ENCODE measurements at regions not wholly inside any gene's neighbourhood (a gene's known extent, or its start where the extent isn't known, plus 50 kb on each side); places are given as distances from the start of the nearest gene placed in this dataset.

DNA sequence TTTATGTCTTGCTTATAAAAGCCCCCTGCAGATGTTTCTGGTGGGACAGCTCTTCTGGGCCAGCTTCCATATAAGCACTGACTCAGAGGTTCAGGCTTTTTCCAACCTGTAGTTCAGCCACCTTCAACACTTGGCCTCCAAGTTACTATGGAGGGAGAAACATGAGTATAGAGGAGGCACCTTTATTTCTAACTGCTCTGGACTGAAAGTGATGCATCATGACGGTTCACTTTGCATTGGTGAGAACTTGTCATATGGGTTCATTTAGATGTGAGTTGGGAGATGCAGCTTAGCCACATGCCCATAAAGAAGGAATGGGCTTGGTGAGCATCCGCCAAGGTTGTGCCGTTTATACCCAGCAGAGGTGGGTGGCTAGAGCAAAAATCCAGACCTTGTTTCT lies 58.8 kb upstream of the CFAP161 start:
- TF ChIP-seq EZH2 (IDR thresholded peaks at IDR 0.05; ENCODE audit: low read depth, unreplicated experiment) (no peak), JUNB (IDR thresholded peaks at IDR 0.05; ENCODE audit: unreplicated experiment) (no peak), ZNF114 (CRISPR knock-in tag; IDR thresholded peaks at IDR 0.05) (no peak), STAT1 (IDR thresholded peaks at IDR 0.05; ENCODE audit: unreplicated experiment) (no peak), NANOG (IDR thresholded peaks at IDR 0.05; ENCODE audit: borderline replicate concordance) (no peak), EZH2phosphoT487 (IDR thresholded peaks at IDR 0.05; ENCODE audit: unreplicated experiment) (no peak), POLR2AphosphoS5 (IDR thresholded peaks at IDR 0.05; ENCODE audit: low read depth) (no peak), ZNF331 (CRISPR knock-in tag; IDR thresholded peaks at IDR 0.05; ENCODE audit: low read depth) (no peak)
- TF ChIP-seq, protein P1, sequence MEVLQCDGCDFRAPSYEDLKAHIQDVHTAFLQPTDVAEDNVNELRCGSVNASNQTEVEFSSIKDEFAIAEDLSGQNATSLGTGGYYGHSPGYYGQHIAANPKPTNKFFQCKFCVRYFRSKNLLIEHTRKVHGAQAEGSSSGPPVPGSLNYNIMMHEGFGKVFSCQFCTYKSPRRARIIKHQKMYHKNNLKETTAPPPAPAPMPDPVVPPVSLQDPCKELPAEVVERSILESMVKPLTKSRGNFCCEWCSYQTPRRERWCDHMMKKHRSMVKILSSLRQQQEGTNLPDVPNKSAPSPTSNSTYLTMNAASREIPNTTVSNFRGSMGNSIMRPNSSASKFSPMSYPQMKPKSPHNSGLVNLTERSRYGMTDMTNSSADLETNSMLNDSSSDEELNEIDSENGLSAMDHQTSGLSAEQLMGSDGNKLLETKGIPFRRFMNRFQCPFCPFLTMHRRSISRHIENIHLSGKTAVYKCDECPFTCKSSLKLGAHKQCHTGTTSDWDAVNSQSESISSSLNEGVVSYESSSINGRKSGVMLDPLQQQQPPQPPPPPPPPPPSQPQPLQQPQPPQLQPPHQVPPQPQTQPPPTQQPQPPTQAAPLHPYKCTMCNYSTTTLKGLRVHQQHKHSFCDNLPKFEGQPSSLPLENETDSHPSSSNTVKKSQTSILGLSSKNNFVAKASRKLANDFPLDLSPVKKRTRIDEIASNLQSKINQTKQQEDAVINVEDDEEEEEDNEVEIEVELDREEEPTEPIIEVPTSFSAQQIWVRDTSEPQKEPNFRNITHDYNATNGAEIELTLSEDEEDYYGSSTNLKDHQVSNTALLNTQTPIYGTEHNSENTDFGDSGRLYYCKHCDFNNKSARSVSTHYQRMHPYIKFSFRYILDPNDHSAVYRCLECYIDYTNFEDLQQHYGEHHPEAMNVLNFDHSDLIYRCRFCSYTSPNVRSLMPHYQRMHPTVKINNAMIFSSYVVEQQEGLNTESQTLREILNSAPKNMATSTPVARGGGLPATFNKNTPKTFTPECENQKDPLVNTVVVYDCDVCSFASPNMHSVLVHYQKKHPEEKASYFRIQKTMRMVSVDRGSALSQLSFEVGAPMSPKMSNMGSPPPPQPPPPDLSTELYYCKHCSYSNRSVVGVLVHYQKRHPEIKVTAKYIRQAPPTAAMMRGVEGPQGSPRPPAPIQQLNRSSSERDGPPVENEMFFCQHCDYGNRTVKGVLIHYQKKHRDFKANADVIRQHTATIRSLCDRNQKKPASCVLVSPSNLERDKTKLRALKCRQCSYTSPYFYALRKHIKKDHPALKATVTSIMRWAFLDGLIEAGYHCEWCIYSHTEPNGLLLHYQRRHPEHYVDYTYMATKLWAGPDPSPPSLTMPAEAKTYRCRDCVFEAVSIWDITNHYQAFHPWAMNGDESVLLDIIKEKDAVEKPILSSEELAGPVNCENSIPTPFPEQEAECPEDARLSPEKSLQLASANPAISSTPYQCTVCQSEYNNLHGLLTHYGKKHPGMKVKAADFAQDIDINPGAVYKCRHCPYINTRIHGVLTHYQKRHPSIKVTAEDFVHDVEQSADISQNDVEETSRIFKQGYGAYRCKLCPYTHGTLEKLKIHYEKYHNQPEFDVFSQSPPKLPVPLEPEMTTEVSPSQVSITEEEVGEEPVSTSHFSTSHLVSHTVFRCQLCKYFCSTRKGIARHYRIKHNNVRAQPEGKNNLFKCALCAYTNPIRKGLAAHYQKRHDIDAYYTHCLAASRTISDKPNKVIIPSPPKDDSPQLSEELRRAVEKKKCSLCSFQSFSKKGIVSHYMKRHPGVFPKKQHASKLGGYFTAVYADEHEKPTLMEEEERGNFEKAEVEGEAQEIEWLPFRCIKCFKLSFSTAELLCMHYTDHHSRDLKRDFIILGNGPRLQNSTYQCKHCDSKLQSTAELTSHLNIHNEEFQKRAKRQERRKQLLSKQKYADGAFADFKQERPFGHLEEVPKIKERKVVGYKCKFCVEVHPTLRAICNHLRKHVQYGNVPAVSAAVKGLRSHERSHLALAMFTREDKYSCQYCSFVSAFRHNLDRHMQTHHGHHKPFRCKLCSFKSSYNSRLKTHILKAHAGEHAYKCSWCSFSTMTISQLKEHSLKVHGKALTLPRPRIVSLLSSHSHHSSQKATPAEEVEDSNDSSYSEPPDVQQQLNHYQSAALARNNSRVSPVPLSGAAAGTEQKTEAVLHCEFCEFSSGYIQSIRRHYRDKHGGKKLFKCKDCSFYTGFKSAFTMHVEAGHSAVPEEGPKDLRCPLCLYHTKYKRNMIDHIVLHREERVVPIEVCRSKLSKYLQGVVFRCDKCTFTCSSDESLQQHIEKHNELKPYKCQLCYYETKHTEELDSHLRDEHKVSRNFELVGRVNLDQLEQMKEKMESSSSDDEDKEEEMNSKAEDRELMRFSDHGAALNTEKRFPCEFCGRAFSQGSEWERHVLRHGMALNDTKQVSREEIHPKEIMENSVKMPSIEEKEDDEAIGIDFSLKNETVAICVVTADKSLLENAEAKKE (CRISPR knock-in tag; IDR thresholded peaks at IDR 0.05), result no peak
- TF ChIP-seq, protein P2, sequence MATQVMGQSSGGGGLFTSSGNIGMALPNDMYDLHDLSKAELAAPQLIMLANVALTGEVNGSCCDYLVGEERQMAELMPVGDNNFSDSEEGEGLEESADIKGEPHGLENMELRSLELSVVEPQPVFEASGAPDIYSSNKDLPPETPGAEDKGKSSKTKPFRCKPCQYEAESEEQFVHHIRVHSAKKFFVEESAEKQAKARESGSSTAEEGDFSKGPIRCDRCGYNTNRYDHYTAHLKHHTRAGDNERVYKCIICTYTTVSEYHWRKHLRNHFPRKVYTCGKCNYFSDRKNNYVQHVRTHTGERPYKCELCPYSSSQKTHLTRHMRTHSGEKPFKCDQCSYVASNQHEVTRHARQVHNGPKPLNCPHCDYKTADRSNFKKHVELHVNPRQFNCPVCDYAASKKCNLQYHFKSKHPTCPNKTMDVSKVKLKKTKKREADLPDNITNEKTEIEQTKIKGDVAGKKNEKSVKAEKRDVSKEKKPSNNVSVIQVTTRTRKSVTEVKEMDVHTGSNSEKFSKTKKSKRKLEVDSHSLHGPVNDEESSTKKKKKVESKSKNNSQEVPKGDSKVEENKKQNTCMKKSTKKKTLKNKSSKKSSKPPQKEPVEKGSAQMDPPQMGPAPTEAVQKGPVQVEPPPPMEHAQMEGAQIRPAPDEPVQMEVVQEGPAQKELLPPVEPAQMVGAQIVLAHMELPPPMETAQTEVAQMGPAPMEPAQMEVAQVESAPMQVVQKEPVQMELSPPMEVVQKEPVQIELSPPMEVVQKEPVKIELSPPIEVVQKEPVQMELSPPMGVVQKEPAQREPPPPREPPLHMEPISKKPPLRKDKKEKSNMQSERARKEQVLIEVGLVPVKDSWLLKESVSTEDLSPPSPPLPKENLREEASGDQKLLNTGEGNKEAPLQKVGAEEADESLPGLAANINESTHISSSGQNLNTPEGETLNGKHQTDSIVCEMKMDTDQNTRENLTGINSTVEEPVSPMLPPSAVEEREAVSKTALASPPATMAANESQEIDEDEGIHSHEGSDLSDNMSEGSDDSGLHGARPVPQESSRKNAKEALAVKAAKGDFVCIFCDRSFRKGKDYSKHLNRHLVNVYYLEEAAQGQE (IDR thresholded peaks at IDR 0.05; ENCODE audit: unreplicated experiment), result no peak
- TF ChIP-seq, protein P3, sequence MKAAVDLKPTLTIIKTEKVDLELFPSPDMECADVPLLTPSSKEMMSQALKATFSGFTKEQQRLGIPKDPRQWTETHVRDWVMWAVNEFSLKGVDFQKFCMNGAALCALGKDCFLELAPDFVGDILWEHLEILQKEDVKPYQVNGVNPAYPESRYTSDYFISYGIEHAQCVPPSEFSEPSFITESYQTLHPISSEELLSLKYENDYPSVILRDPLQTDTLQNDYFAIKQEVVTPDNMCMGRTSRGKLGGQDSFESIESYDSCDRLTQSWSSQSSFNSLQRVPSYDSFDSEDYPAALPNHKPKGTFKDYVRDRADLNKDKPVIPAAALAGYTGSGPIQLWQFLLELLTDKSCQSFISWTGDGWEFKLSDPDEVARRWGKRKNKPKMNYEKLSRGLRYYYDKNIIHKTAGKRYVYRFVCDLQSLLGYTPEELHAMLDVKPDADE (IDR thresholded peaks at IDR 0.05), result no peak
- TF ChIP-seq, protein P4, sequence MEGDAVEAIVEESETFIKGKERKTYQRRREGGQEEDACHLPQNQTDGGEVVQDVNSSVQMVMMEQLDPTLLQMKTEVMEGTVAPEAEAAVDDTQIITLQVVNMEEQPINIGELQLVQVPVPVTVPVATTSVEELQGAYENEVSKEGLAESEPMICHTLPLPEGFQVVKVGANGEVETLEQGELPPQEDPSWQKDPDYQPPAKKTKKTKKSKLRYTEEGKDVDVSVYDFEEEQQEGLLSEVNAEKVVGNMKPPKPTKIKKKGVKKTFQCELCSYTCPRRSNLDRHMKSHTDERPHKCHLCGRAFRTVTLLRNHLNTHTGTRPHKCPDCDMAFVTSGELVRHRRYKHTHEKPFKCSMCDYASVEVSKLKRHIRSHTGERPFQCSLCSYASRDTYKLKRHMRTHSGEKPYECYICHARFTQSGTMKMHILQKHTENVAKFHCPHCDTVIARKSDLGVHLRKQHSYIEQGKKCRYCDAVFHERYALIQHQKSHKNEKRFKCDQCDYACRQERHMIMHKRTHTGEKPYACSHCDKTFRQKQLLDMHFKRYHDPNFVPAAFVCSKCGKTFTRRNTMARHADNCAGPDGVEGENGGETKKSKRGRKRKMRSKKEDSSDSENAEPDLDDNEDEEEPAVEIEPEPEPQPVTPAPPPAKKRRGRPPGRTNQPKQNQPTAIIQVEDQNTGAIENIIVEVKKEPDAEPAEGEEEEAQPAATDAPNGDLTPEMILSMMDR (conservative IDR thresholded peaks at IDR 0.05; ENCODE audit: low read depth in 2 of 2), result no peak
- Mint-ChIP-seq H3K4me1 (no peaks in the 10 kb centered on the region), H3K9me3 (peaks cover 4% of the 10 kb centered on the region; the same call in 2 of the 3 replicates), H3K4me3 (no peak overlapping the region), H3K27me3 (ENCODE audit: insufficient read depth, low read depth, poor library complexity) (peaks cover 1% of the 10 kb centered on the region), H3K27ac (no peak overlapping the region), H3K36me3 (ENCODE audit: low read depth) (no peaks in the 10 kb centered on the region)
- H3K27ac ChIP-seq (ENCODE audit: low read depth), result no peak overlapping the region
- no peak overlapping the region for H3K4me2 ChIP-seq
- no peaks in the 10 kb centered on the region for H3K4me1 ChIP-seq (ENCODE audit: insufficient read depth)
- no peaks in the 10 kb centered on the region for H3K9me2 ChIP-seq (ENCODE audit: insufficient read depth)
- DNase-seq (ENCODE audit: low spot score) (no peak), ATAC-seq (no peak)
- no peak overlapping the region for H3K4me3 ChIP-seq
- no peaks in the 10 kb centered on the region for H3K27me3 ChIP-seq (ENCODE audit: insufficient read depth)
- no peak overlapping the region for H2AFZ ChIP-seq
- H3K79me2 ChIP-seq (replicated peaks; ENCODE audit: insufficient read depth), result no peaks in the 10 kb centered on the region
- H3F3A ChIP-seq (replicated peaks; ENCODE audit: low read depth), result no peaks in the 10 kb centered on the region
- H3K36me3 ChIP-seq (ENCODE audit: insufficient read depth), result no peaks in the 10 kb centered on the region
- no peaks in the 10 kb centered on the region for H4K20me1 ChIP-seq (replicated peaks; ENCODE audit: insufficient read depth)
